Endothelial cell of umbilical vein (primary cell): ENCODE measurements at regions not wholly inside any gene's neighbourhood (a gene's known extent, or its start where the extent isn't known, plus 50 kb on each side); places are given as distances from the start of the nearest gene placed in this dataset.

Source experiments
- BruUV-seq: library from RNA; stranded (reverse); fragments of 400-500 nt; replicated peaks from 2 replicates; lab custom pipeline; 2021; lab: Mats Ljungman, UMichigan
- CTCF ChIA-PET: fragments of 300-600, 350-600 bp; sonication (Branson Sonifier 250); formaldehyde crosslinking; loops from one replicate; lab custom pipeline; 2021; ENCODE audit warnings: antibody characterized with exemption, inconsistent platforms; lab: Charles Lee
- POLR2A ChIA-PET: fragments of 300-600, 350-600 bp; sonication (Branson Sonifier 250); formaldehyde crosslinking; loops from one replicate; lab custom pipeline; 2021; ENCODE audit warnings: antibody characterized with exemption, inconsistent platforms; lab: Charles Lee
- DNase-seq: peaks from one replicate; pipeline ENCODE4 v3.0.0-alpha.2; 2011; ENCODE audit warnings: low read depth, low spot score
- FAIRE-seq: peaks from 2 replicates; lab custom pipeline; 2011; peaks lifted over from hg19 to GRCh38; lab: Jason Lieb, UNC
- H2AFZ ChIP-seq: 2 replicates; pipeline ENCODE4 v1.6.0; 2012; ENCODE audit warnings: low read depth, low read length, control low read depth, inconsistent platforms
- H3K27ac ChIP-seq: 2 replicates; pipeline ENCODE4 v1.5.1; 2011; ENCODE audit warnings: low read depth, mild to moderate bottlenecking, control low read depth, low read length, moderate library complexity; ENCODE audit not compliant: insufficient read depth
- H3K27me3 ChIP-seq, 2 experiments: 2 replicates each; pipeline versions ENCODE4 v1.6.0 to v1.6.1; 2011; ENCODE audit warnings: low read length in 2 of 2, mixed read lengths in 1 of 2; ENCODE audit not compliant: control insufficient read depth in 2 of 2, insufficient read depth in 2 of 2
- H3K36me3 ChIP-seq, 2 experiments: 2 replicates in 1 of 2; 3 replicates in 1 of 2; pipeline ENCODE4 v1.5.1; 2011; ENCODE audit warnings: low read length in 2 of 2, mild to moderate bottlenecking in 1 of 2, moderate library complexity in 1 of 2; ENCODE audit not compliant: control insufficient read depth in 2 of 2, insufficient read depth in 2 of 2; ENCODE audit errors: extremely low read depth in 1 of 2
- H3K4me1 ChIP-seq: 3 replicates; pipeline ENCODE4 v1.5.1; 2011; ENCODE audit warnings: mild to moderate bottlenecking, low read length; ENCODE audit not compliant: control insufficient read depth, insufficient read depth; ENCODE audit errors: extremely low read depth
- H3K4me2 ChIP-seq: 2 replicates; pipeline ENCODE4 v1.6.1; 2011; ENCODE audit warnings: low read length, control low read depth, mixed read lengths; ENCODE audit not compliant: insufficient read depth
- H3K4me3 ChIP-seq, 3 experiments: fragments of 200-600 bp in 1 of 3; sonication (generic), shearing (Covaris generic) in 1 of 3; replicated peaks in 1 of 3; 2 replicates each; pipeline ENCODE4 v1.5.1; 2011 to 2016; ENCODE audit warnings: control low read depth in 3 of 3, low read length in 3 of 3, mild to moderate bottlenecking in 2 of 3, inconsistent platforms in 1 of 3, low read depth in 1 of 3, moderate library complexity in 1 of 3; ENCODE audit not compliant: insufficient read depth in 1 of 3
- H3K79me2 ChIP-seq: 2 replicates; pipeline ENCODE4 v1.6.0; 2012; ENCODE audit warnings: low read length, inconsistent platforms; ENCODE audit not compliant: control insufficient read depth, insufficient read depth
- H3K9ac ChIP-seq: replicated peaks from 2 replicates; pipeline ENCODE3; 2011; ENCODE audit warnings: low read length, control low read depth; ENCODE audit not compliant: insufficient read depth; ENCODE audit errors: extremely low read depth
- H3K9me1 ChIP-seq: replicated peaks from 3 replicates; pipeline ENCODE4 v1.6.0; 2011; ENCODE audit warnings: mild to moderate bottlenecking, low read length; ENCODE audit not compliant: control insufficient read depth, insufficient read depth; ENCODE audit errors: extremely low read depth
- H3K9me3 ChIP-seq: replicated peaks from 2 replicates; pipeline ENCODE4 v1.5.1; 2012; ENCODE audit warnings: low read length, inconsistent platforms; ENCODE audit not compliant: control insufficient read depth, insufficient read depth
- H4K20me1 ChIP-seq: replicated peaks from 2 replicates; pipeline ENCODE3; 2011; ENCODE audit warnings: mild to moderate bottlenecking, low read length; ENCODE audit not compliant: control insufficient read depth, insufficient read depth; ENCODE audit errors: extremely low read depth
- CTCF ChIP-seq, 2 donors: IDR thresholded peaks; 1 replicate in 1 of 2; 2 replicates in 1 of 2; pipeline ENCODE4 v1.5.1; 2011; ENCODE audit warnings: low read length in 2 of 2, mild to moderate bottlenecking in 2 of 2, moderate library complexity in 2 of 2, control low read depth in 1 of 2, inconsistent platforms in 1 of 2, low read depth in 1 of 2; ENCODE audit not compliant: insufficient read depth in 1 of 2; ENCODE audit errors: extremely low read depth in 1 of 2
- EZH2 ChIP-seq: IDR thresholded peaks from 2 replicates; pipeline ENCODE4 v1.6.1; 2012; ENCODE audit warnings: borderline replicate concordance, low read depth, mild to moderate bottlenecking, moderate library complexity, low read length, inconsistent platforms; ENCODE audit not compliant: severe bottlenecking
- FOS ChIP-seq: IDR thresholded peaks from 2 replicates; pipeline ENCODE4 v1.6.1; 2011; ENCODE audit warnings: mild to moderate bottlenecking, low read length, moderate library complexity, borderline replicate concordance; ENCODE audit not compliant: insufficient read depth
- GATA2 ChIP-seq: IDR thresholded peaks from 2 replicates; pipeline ENCODE4 v1.7.0; 2011; ENCODE audit warnings: low read depth, mild to moderate bottlenecking, moderate library complexity, mixed read lengths, low read length; ENCODE audit not compliant: insufficient read length, insufficient read depth
- JUN ChIP-seq: IDR thresholded peaks from 2 replicates; pipeline ENCODE4 v1.6.1; 2011; ENCODE audit warnings: borderline replicate concordance, low read depth; ENCODE audit not compliant: insufficient read length, insufficient read depth
- MAX ChIP-seq: IDR thresholded peaks from 2 replicates; pipeline ENCODE4 v1.6.1; 2011; ENCODE audit not compliant: insufficient read depth, insufficient read length
- MYC ChIP-seq: IDR thresholded peaks from one replicate; pipeline ENCODE4 v1.6.1; 2011; ENCODE audit warnings: mild to moderate bottlenecking, low read depth, low read length
- POLR2A ChIP-seq: IDR thresholded peaks from 2 replicates; pipeline ENCODE4 v1.6.1; 2012; ENCODE audit warnings: low read depth, mild to moderate bottlenecking, control low read depth, low read length
- dilution Hi-C: fragments of 300-500 bp; cut with MboI; formaldehyde crosslinking; loops from one replicate; pipeline ENCODE4 v1.15.0; 2019; ENCODE audit warnings: low sequenced_read_pairs; ENCODE audit not compliant: extremely low pct_ligation_motif_present
- intact Hi-C: fragments of 100-400 bp; cut with micrococcal nuclease; formaldehyde crosslinking; loops from one replicate; pipeline ENCODE4 v1.10.0; 2022

GRCh38 chr5:115439042-115439441 is 105.5 kb downstream of the FEM1C start:
- Histone ChIP-seq H4K20me1 (no peaks in the 10 kb centered on the region), H3K4me3 (no peak overlapping the region), H3K79me2 (no peaks in the 10 kb centered on the region), H3K36me3 (no peaks in the 10 kb centered on the region), H3K9me1 (no peaks in the 10 kb centered on the region), H3K27me3 (no peaks in the 10 kb centered on the region), H3K4me1 (no peaks in the 10 kb centered on the region), H3K4me2 (no peak overlapping the region), H2AFZ (no peak overlapping the region), H3K9me3 (no peaks in the 10 kb centered on the region), H3K9ac (no peak overlapping the region), H3K27ac (no peak overlapping the region)
- FAIRE-seq (no peak), DNase-seq (no peak)
- no peak for TF ChIP-seq MYC
- no peak for TF ChIP-seq CTCF (IDR thresholded peaks at IDR 0.05; ENCODE audit: extremely low read depth in 1 of 2, insufficient read depth in 1 of 2, low read depth in 1 of 2, low read length in 2 of 2)
- no peak for TF ChIP-seq EZH2
- no peak for TF ChIP-seq MAX
- TF ChIP-seq GATA2, result no peak
- TF ChIP-seq POLR2A, result no peak
- TF ChIP-seq JUN, result no peak
- no peak for TF ChIP-seq FOS
- POLR2A ChIA-PET, result no interaction called here
- dilution Hi-C loops (no loop called here), intact Hi-C loops (no loop called here)
- CTCF ChIA-PET, result no interaction called here
- no TSS peak for BruUV-seq
